WTC11 (cell line): ENCODE measurements at regions not wholly inside any gene's neighbourhood (a gene's known extent, or its start where the extent isn't known, plus 50 kb on each side); places are given as distances from the start of the nearest gene placed in this dataset.

Source experiments
- ATAC-seq: fragments of 200-7000 bp; cut with Tn5 transposase; 2 replicates; pipeline ENCODE4 v1.10.0; 2021; ENCODE audit warnings: mild to moderate bottlenecking, moderate library complexity
- CTCF ChIA-PET: fragments of 300-600 bp; sonication (Branson Sonifier 250); formaldehyde crosslinking; loops from one replicate; lab custom pipeline; 2021; ENCODE audit warnings: antibody characterized with exemption; lab: Charles Lee
- POLR2A ChIA-PET: fragments of 350-600 bp; sonication (Branson Sonifier 250); formaldehyde crosslinking; loops from one replicate; lab custom pipeline; 2021; ENCODE audit warnings: antibody characterized with exemption; lab: Charles Lee
- DNase-seq: peaks from one replicate; pipeline ENCODE4 v3.0.0; 2021; ENCODE audit warnings: low spot score
- H3K27ac Mint-ChIP-seq: 2 replicates; pipeline ENCODE4 v1.8.0; 2021; ENCODE audit warnings: mixed read lengths
- H3K27me3 Mint-ChIP-seq: 2 replicates; pipeline ENCODE4 v1.8.0; 2021; ENCODE audit warnings: low read depth, mild to moderate bottlenecking, moderate library complexity, mixed read lengths
- H3K36me3 Mint-ChIP-seq: 2 replicates; pipeline ENCODE4 v1.8.0; 2021; ENCODE audit warnings: mixed read lengths
- H3K4me1 Mint-ChIP-seq: 2 replicates; pipeline ENCODE4 v1.8.0; 2022; ENCODE audit warnings: mixed read lengths
- H3K4me3 Mint-ChIP-seq: 2 replicates; pipeline ENCODE4 v1.8.0; 2021; ENCODE audit warnings: mild to moderate bottlenecking, moderate library complexity, mixed read lengths
- H3K9me3 Mint-ChIP-seq: 2 replicates; pipeline ENCODE4 v1.8.0; 2021; ENCODE audit warnings: mixed read lengths
- ATF1 ChIP-seq: sonication (generic); formaldehyde crosslinking; IDR thresholded peaks from 2 replicates; pipeline ENCODE4 v1.8.1; 2023; ENCODE audit warnings: mild to moderate bottlenecking, moderate library complexity, missing genetic modification reagents
- CBFB ChIP-seq: sonication (generic); formaldehyde crosslinking; IDR thresholded peaks from 2 replicates; pipeline ENCODE4 v1.8.1; 2022; ENCODE audit warnings: mild to moderate bottlenecking, low read depth, missing genetic modification reagents
- EMX1 ChIP-seq: fragments of 250-450 bp; sonication (Bioruptor Pico); IDR thresholded peaks from 2 replicates; pipeline ENCODE4 v1.8.0; 2021; ENCODE audit warnings: mild to moderate bottlenecking
- HMGXB4 ChIP-seq: sonication (generic); formaldehyde crosslinking; IDR thresholded peaks from 2 replicates; pipeline ENCODE4 v1.8.1; 2023; ENCODE audit warnings: mild to moderate bottlenecking, moderate library complexity, missing genetic modification reagents
- JAZF1 ChIP-seq: fragments of 250-450 bp; sonication (Bioruptor Pico); IDR thresholded peaks from 2 replicates; pipeline ENCODE4 v1.9.0; 2021; ENCODE audit warnings: moderate library complexity, mild to moderate bottlenecking, inconsistent platforms
- MLX ChIP-seq: sonication (generic); formaldehyde crosslinking; IDR thresholded peaks from 2 replicates; pipeline ENCODE4 v1.8.1; 2023; ENCODE audit warnings: mild to moderate bottlenecking, missing genetic modification reagents, moderate library complexity
- MYBL2 ChIP-seq: sonication (generic); formaldehyde crosslinking; IDR thresholded peaks from 2 replicates; pipeline ENCODE4 v1.8.1; 2023; ENCODE audit warnings: mild to moderate bottlenecking, moderate library complexity, missing genetic modification reagents
- NFE2L1 ChIP-seq: sonication (generic); formaldehyde crosslinking; IDR thresholded peaks from 2 replicates; pipeline ENCODE4 v1.8.1; 2023; ENCODE audit warnings: missing genetic modification reagents
- NFYB ChIP-seq: sonication (generic); formaldehyde crosslinking; conservative IDR thresholded peaks from 2 replicates; pipeline ENCODE4 v1.8.0; 2022; ENCODE audit warnings: low read depth, missing genetic modification reagents
- NR1H2 ChIP-seq: sonication (generic); formaldehyde crosslinking; IDR thresholded peaks from 2 replicates; pipeline ENCODE4 v1.9.0; 2021; ENCODE audit warnings: mild to moderate bottlenecking, moderate library complexity, missing genetic modification reagents
- NR2C2 ChIP-seq: sonication (generic); formaldehyde crosslinking; IDR thresholded peaks from 2 replicates; pipeline ENCODE4 v1.8.0; 2022; ENCODE audit warnings: mild to moderate bottlenecking, missing genetic modification reagents
- TCF7 ChIP-seq: sonication (generic); formaldehyde crosslinking; IDR thresholded peaks from 2 replicates; pipeline ENCODE4 v1.8.0; 2022; ENCODE audit warnings: mild to moderate bottlenecking, low read depth, missing genetic modification reagents, moderate library complexity
- TEAD1 ChIP-seq: sonication (generic); formaldehyde crosslinking; IDR thresholded peaks from 2 replicates; pipeline ENCODE4 v1.8.0; 2022; ENCODE audit warnings: mild to moderate bottlenecking, missing genetic modification reagents
- ZBTB21 ChIP-seq: sonication (generic); formaldehyde crosslinking; IDR thresholded peaks from 2 replicates; pipeline ENCODE4 v1.8.1; 2023; ENCODE audit warnings: mild to moderate bottlenecking, missing genetic modification reagents, borderline replicate concordance
- ZBTB43 ChIP-seq: sonication (generic); formaldehyde crosslinking; IDR thresholded peaks from 2 replicates; pipeline ENCODE4 v1.8.1; 2023; ENCODE audit warnings: mild to moderate bottlenecking, missing genetic modification reagents
- ZMAT4 ChIP-seq: fragments of 250-450 bp; sonication (Bioruptor Pico); IDR thresholded peaks from 2 replicates; pipeline ENCODE4 v1.9.0; 2021; ENCODE audit warnings: mild to moderate bottlenecking
- ZNF281 ChIP-seq: sonication (generic); formaldehyde crosslinking; IDR thresholded peaks from 2 replicates; pipeline ENCODE4 v1.8.0; 2023; ENCODE audit warnings: mild to moderate bottlenecking, missing genetic modification reagents
- ZNF317 ChIP-seq: sonication (generic); formaldehyde crosslinking; IDR thresholded peaks from 2 replicates; pipeline ENCODE4 v1.8.1; 2023; ENCODE audit warnings: low read depth, mild to moderate bottlenecking, moderate library complexity, missing genetic modification reagents, borderline replicate concordance
- ZNF671 ChIP-seq: fragments of 250-450 bp; sonication (Bioruptor Pico); IDR thresholded peaks from 2 replicates; pipeline ENCODE4 v1.8.0; 2021; ENCODE audit warnings: mild to moderate bottlenecking
- ZSCAN18 ChIP-seq: fragments of 250-450 bp; sonication (Bioruptor Pico); IDR thresholded peaks from 2 replicates; pipeline ENCODE4 v2.1.2; 2022; ENCODE audit warnings: mild to moderate bottlenecking, moderate library complexity

GRCh38 chr13:48890391-48890790 is 85.3 kb upstream of the FNDC3A start:
- POLR2A ChIA-PET: no interaction called here
- H3K9me3 Mint-ChIP-seq: no peaks in the 10 kb centered on the region
- H3K27ac Mint-ChIP-seq: no peak overlapping the region

GRCh38 chr13:48891586-48891985 is 84.1 kb upstream of the FNDC3A start:
- H3K9me3 Mint-ChIP-seq: no peaks in the 10 kb centered on the region
- CTCF ChIA-PET: interaction anchor here (0.6 kb wide), 1 partner anchor 76 kb away, joined by 3 read pairs; no protein-coding TSS in a partner anchor
- no peak overlapping the region for H3K4me3 Mint-ChIP-seq
- DNase-seq (no peak), ATAC-seq (no peak)
- H3K4me1 Mint-ChIP-seq: no peaks in the 10 kb centered on the region
- no peak overlapping the region for H3K27ac Mint-ChIP-seq
- no peak for TF ChIP-seq ZMAT4 (CRISPR knock-in tag)
- TF ChIP-seq ZBTB43: no peak
- no peak for TF ChIP-seq CBFB (CRISPR knock-in tag)
- no peak for TF ChIP-seq TEAD1
- no peak for TF ChIP-seq ZNF281 (CRISPR knock-in tag)
- no peak for TF ChIP-seq NR1H2 (CRISPR knock-in tag)
- TF ChIP-seq ZNF317: no peak
- no peak for TF ChIP-seq ATF1 (CRISPR knock-in tag)
- no peak for TF ChIP-seq JAZF1
- TF ChIP-seq TCF7 (CRISPR knock-in tag): no peak
- TF ChIP-seq EMX1: no peak
- POLR2A ChIA-PET: no interaction called here
- no peaks in the 10 kb centered on the region for H3K36me3 Mint-ChIP-seq
- peaks cover 4% of the 10 kb centered on the region; the same call in 1 of the 2 replicates for H3K27me3 Mint-ChIP-seq

More at GRCh38 chr13:48890391-48890790, 85.3 kb upstream of the FNDC3A start:
- no peak for DNase-seq
- CTCF ChIA-PET: no interaction called here
- H3K4me1 Mint-ChIP-seq: peaks cover 5% of the 10 kb centered on the region
- TF ChIP-seq NFYB: no peak
- no peak for TF ChIP-seq NR2C2 (CRISPR knock-in tag)
- no peak for TF ChIP-seq ZBTB21
- TF ChIP-seq MLX: no peak
- TF ChIP-seq ZSCAN18: no peak
- TF ChIP-seq ZNF671: no peak
- no peak for TF ChIP-seq HMGXB4 (CRISPR knock-in tag)
- no peak for TF ChIP-seq ZNF317
- no peak for TF ChIP-seq NFE2L1 (CRISPR knock-in tag)
- TF ChIP-seq MYBL2 (CRISPR knock-in tag): no peak
- TF ChIP-seq ZBTB43: no peak
- ATAC-seq: no peak
- peaks cover 8% of the 10 kb centered on the region for H3K27me3 Mint-ChIP-seq
- no peak overlapping the region for H3K4me3 Mint-ChIP-seq
- H3K36me3 Mint-ChIP-seq: no peaks in the 10 kb centered on the region
